Left ventricle myocardium inferior (tissue), 1 donor: ENCODE measurements at regions not wholly inside any gene's neighbourhood (a gene's known extent, or its start where the extent isn't known, plus 50 kb on each side); places are given as distances from the start of the nearest gene placed in this dataset.

Experiments
- DNase-seq: peaks from one replicate; pipeline ENCODE4 v3.0.0-alpha.2; 2020
- H3K27ac ChIP-seq: fragments of 200-600 bp; replicated peaks from 2 replicates; pipeline ENCODE4 v1.8.0; 2021
- H3K27me3 ChIP-seq: fragments of 200-600 bp; 2 replicates; pipeline ENCODE4 v1.8.0; 2021; ENCODE audit warnings: low read depth
- H3K36me3 ChIP-seq: fragments of 200-600 bp; 2 replicates; pipeline ENCODE4 v1.8.0; 2021
- H3K4me1 ChIP-seq: fragments of 200-600 bp; 2 replicates; pipeline ENCODE4 v1.8.0; 2021
- H3K4me3 ChIP-seq: fragments of 200-600 bp; 2 replicates; pipeline ENCODE4 v1.8.0; 2021; ENCODE audit warnings: mild to moderate bottlenecking, moderate library complexity
- H3K9me3 ChIP-seq: fragments of 200-600 bp; replicated peaks from 2 replicates; pipeline ENCODE4 v1.8.0; 2021
- CTCF ChIP-seq: fragments of 200-600 bp; IDR thresholded peaks from 2 replicates; pipeline ENCODE4 v1.8.0; 2021; ENCODE audit warnings: antibody characterized with exemption, mild to moderate bottlenecking, borderline replicate concordance
- intact Hi-C: fragments of 100-400 bp; cut with micrococcal nuclease; formaldehyde crosslinking; loops from one replicate; pipeline ENCODE4 v1.11.0; 2022
- donor health status: DM: no; HTN: yes; CAD: no; lungs with severe emphysema.

GRCh38 chr1:38291906-38292521 lies 245.4 kb upstream of the POU3F1 start:
- DNase-seq: no peak
- H3K27me3 ChIP-seq: peaks cover 51% of the 10 kb centered on the region
- intact Hi-C loops: no loop called here

GRCh38 chr1:38291336-38291735 lies 244.7 kb upstream of the POU3F1 start:
- Histone ChIP-seq H3K27me3 (peaks cover 44% of the 10 kb centered on the region), H3K4me1 (no peaks in the 10 kb centered on the region), H3K27ac (no peak overlapping the region), H3K4me3 (no peak overlapping the region), H3K36me3 (no peaks in the 10 kb centered on the region), H3K9me3 (no peaks in the 10 kb centered on the region)
- intact Hi-C loops: no loop called here
- TF ChIP-seq CTCF: no peak
- DNase-seq: no peak

More at GRCh38 chr1:38291906-38292521, 245.4 kb upstream of the POU3F1 start:
- TF ChIP-seq CTCF: no peak
- Histone ChIP-seq H3K9me3 (no peaks in the 10 kb centered on the region), H3K4me3 (peak overlapping the region; percentile 43), H3K27ac (no peak overlapping the region), H3K36me3 (no peaks in the 10 kb centered on the region), H3K4me1 (no peaks in the 10 kb centered on the region)

GRCh38 chr1:38289034-38289433 lies 242.4 kb upstream of the POU3F1 start:
- H3K4me1 ChIP-seq: no peaks in the 10 kb centered on the region
- no peak for DNase-seq
- TF ChIP-seq CTCF: no peak
- peaks cover 32% of the 10 kb centered on the region for H3K27me3 ChIP-seq
- H3K9me3 ChIP-seq: no peaks in the 10 kb centered on the region
- H3K27ac ChIP-seq: no peak overlapping the region
- no peaks in the 10 kb centered on the region for H3K36me3 ChIP-seq
- no peak overlapping the region for H3K4me3 ChIP-seq
- intact Hi-C loops: no loop called here

- Histone ChIP-seq H3K27ac (no peak overlapping the region), H3K9me3 (no peaks in the 10 kb centered on the region), H3K27me3 (peaks cover 27% of the 10 kb centered on the region), H3K36me3 (no peaks in the 10 kb centered on the region), H3K4me1 (no peaks in the 10 kb centered on the region), H3K4me3 (no peak overlapping the region)
- TF ChIP-seq CTCF: no peak
- no peak for DNase-seq
- intact Hi-C loops: no loop called here
Measured at GRCh38 chr1:38287547-38287946, 241.0 kb upstream of the POU3F1 start.

- Histone ChIP-seq H3K4me3 (no peak overlapping the region), H3K36me3 (no peaks in the 10 kb centered on the region), H3K27me3 (peaks cover 26% of the 10 kb centered on the region), H3K4me1 (no peaks in the 10 kb centered on the region), H3K27ac (no peak overlapping the region), H3K9me3 (no peaks in the 10 kb centered on the region)
- DNase-seq: no peak
- TF ChIP-seq CTCF: no peak
- intact Hi-C loops: no loop called here
Measured at GRCh38 chr1:38287036-38287435, 240.4 kb upstream of the POU3F1 start.
